ENCODE measurements at regions not wholly inside any gene's neighbourhood (a gene's known extent, or its start where the extent isn't known, plus 50 kb on each side); places are given as distances from the start of the nearest gene placed in this dataset.

DNA sequence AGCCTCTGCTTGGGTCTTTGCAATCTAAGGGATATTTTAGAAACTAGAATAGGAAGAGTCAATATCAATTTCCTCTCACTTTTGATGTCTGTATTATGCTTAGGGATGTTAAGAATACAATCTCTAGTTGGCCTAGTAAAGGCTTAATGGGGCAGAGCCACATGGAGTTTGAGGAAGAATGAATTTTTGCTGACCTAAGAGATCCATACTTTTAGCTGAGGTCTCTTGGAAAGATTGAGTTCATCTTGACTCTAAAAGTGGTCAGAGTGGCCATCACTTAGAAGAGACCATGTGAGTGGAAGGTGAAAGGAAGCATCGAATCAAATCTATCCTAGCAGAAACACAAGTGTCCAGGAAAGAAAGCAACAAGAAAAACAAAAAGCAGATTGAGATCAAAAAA is 92.2 kb upstream of the SLC28A3 start:
- Histone ChIP-seq H3K27me3 (replicated peaks) (no peaks in the 10 kb centered on the region), H3K27ac (no peak overlapping the region)
- no peak for DNase-seq (ENCODE audit: low read depth in 1 of 2, low spot score in 2 of 2)

DNA sequence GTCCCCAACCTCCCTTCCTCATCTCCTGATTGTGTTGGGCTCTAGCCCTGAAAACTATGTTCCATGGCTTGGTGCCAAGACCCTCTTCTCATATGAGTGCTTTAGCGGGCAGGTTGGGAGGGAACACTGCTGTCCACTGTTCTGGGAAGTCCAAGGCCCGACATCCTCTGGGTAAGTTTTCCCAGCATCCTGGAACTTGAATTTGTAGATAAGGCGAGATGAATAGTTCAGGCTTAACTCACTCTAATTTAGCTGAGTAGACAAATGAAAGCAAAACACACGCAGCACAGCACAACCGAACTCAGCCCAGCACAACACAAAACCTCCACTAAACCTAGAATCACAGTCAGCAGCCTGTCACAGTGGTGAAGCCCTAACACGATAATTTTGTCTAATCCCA is 95.3 kb upstream of the SLC28A3 start:
- Histone ChIP-seq H3K9me3 (replicated peaks) (no peaks in the 10 kb centered on the region), H3K27ac (no peak overlapping the region), H3K4me1 (replicated peaks) (no peaks in the 10 kb centered on the region), H3K4me3 (no peak overlapping the region), H3K36me3 (no peaks in the 10 kb centered on the region), H3K27me3 (replicated peaks) (no peaks in the 10 kb centered on the region)
- no peak for DNase-seq (ENCODE audit: low read depth in 1 of 2, low spot score in 2 of 2)

More for the DNA sequence above, 92.2 kb upstream of the SLC28A3 start:
- Histone ChIP-seq H3K4me3 (no peak overlapping the region), H3K36me3 (no peaks in the 10 kb centered on the region), H3K9me3 (replicated peaks) (no peaks in the 10 kb centered on the region), H3K4me1 (replicated peaks) (no peaks in the 10 kb centered on the region)

DNA sequence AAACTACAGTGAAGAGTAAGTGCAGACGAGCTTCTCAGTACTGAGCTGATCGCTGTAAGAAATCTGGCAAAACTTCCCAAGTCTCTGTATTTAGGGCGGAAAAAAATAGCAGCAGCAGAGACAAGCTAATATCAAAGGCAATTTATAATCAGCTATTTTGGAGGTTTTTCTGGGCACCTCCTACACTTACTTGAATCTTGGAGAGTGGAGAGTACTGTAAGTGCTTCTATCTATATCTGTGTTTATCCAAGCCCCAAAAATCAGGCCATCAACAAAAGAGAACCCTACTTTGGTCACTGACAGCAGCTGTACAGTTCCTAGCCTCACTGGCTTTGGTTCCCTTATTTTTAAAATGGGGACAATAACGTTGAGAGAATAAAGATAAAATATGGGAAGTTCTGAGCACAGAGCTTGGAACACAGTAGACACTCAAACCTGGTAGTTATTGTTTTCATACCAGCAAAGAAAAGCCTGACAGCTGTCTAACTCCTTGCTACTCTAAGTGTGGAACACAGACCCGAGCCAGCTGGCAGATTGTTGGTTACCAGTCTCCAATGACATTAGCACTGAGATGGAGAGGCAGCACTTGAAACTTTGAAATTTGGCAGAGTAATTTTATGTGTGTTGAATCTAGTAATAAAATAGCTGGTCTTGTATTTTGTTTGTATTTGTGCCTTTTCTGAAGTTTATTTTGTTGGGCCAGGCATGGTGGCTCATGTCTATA is 96.0 kb upstream of the SLC28A3 start:
- H3K36me3 ChIP-seq, result no peaks in the 10 kb centered on the region
- H3K27me3 ChIP-seq (replicated peaks), result no peaks in the 10 kb centered on the region
- H3K9me3 ChIP-seq (replicated peaks), result no peaks in the 10 kb centered on the region
- no peak for DNase-seq (ENCODE audit: low read depth in 1 of 2, low spot score in 2 of 2)
- H3K4me3 ChIP-seq, result no peak overlapping the region
- no peaks in the 10 kb centered on the region for H3K4me1 ChIP-seq (replicated peaks)
- no peak overlapping the region for H3K27ac ChIP-seq

DNA sequence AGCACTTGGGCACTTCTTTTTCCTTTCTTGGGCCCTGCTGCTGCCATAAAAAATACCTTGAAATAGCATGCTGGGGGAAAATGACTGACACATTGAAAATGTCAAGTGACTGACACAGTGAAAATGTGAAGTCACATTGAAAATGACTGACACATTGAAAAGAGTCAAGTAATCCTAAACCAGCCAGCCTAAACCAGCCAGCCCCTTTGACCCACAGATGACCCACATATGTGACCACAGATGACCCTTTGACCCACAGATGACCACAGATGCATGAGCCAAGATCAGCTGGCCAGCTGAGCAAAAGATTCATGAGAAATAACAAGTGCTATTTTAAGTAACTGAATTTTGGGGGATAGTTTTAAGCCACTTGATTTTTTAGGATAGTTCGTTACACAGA is 97.8 kb upstream of the SLC28A3 start:
- H3K36me3 ChIP-seq, result no peaks in the 10 kb centered on the region
- H3K27me3 ChIP-seq (replicated peaks), result no peaks in the 10 kb centered on the region
- DNase-seq (ENCODE audit: low read depth in 1 of 2, low spot score in 2 of 2), result no peak
- no peak overlapping the region for H3K27ac ChIP-seq
- no peaks in the 10 kb centered on the region for H3K9me3 ChIP-seq (replicated peaks)
- no peak overlapping the region for H3K4me3 ChIP-seq
- H3K4me1 ChIP-seq (replicated peaks), result no peaks in the 10 kb centered on the region

DNA sequence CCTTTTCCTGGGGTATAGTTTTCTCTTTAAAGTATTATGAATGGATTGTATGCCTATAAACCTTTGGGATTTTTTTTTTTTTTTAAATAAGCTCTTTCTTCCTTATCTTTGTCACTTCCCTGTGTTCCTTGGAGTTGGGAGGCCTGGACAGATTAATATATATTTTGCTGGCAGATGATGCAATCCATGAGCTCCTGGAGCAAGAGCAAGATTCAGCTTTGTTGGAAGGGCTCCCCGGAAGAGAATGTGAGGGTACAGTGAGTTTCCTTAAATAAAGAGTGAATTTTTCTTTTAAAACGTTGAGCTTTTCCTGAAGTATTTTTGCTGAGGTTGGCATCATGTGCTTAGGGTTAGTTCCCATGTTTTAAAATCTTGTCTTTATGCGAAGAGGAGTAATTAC is 98.7 kb upstream of the SLC28A3 start:
- DNase-seq (ENCODE audit: low read depth in 1 of 2, low spot score in 2 of 2), result no peak
- no peaks in the 10 kb centered on the region for H3K27me3 ChIP-seq (replicated peaks)

GRCh38 chr9:84442712-84443111 is 102.2 kb upstream of the SLC28A3 start:
- no peaks in the 10 kb centered on the region for H3K9me3 ChIP-seq (replicated peaks)
- DNase-seq (ENCODE audit: low read depth in 1 of 2, low spot score in 2 of 2), result no peak
- no peaks in the 10 kb centered on the region for H3K4me1 ChIP-seq (replicated peaks)
- H3K4me3 ChIP-seq, result no peak overlapping the region
- no peaks in the 10 kb centered on the region for H3K36me3 ChIP-seq
- H3K27me3 ChIP-seq (replicated peaks), result no peaks in the 10 kb centered on the region
- no peak overlapping the region for H3K27ac ChIP-seq

More for the DNA sequence above, 98.7 kb upstream of the SLC28A3 start:
- Histone ChIP-seq H3K36me3 (no peaks in the 10 kb centered on the region), H3K9me3 (replicated peaks) (no peaks in the 10 kb centered on the region), H3K27ac (no peak overlapping the region), H3K4me1 (replicated peaks) (no peaks in the 10 kb centered on the region), H3K4me3 (no peak overlapping the region)

DNA sequence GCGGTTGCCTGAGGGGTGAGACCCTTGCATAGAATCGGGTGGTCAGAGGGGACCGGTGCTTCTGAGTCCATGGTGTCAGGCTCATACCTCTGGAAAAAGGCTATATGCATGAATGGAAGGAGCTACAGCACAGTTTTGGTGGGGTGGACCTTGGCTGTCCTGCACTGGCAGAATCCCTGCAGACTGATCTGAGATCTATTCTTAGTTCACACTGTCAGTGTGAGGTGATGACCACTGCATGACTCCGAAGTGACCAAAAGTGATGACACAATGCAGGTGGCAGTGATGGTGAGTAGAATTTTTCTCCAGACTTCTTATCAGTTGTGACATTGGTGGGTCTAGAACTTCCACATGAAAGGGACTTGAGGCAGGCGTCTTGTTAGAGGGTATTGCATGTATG is 105.2 kb upstream of the SLC28A3 start:
- Histone ChIP-seq H3K27ac (no peak overlapping the region), H3K4me1 (replicated peaks) (no peaks in the 10 kb centered on the region), H3K36me3 (no peaks in the 10 kb centered on the region), H3K9me3 (replicated peaks) (no peaks in the 10 kb centered on the region), H3K4me3 (no peak overlapping the region), H3K27me3 (replicated peaks) (no peaks in the 10 kb centered on the region)
- no peak for DNase-seq (ENCODE audit: low read depth in 1 of 2, low spot score in 2 of 2)

DNA sequence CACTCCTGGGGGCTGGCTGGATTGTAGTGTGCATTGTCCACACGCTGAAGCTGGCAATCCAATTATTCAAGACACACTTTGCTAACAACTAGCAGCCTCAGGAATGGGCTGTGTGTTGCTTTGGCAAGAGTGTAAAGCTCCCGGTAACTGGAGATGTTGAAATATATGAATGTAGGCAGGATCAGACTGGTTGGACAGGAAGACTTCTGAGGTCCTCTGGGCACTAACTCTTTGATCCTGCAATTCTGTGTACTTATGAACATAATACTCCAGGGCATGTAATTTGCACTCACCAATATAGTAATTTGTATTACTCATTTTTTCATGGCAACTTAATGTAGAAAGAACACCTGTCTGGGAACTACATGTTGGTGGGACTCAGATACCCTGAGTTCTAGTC is 106.7 kb upstream of the SLC28A3 start:
- H3K9me3 ChIP-seq (replicated peaks), result no peaks in the 10 kb centered on the region
- no peak for DNase-seq (ENCODE audit: low read depth in 1 of 2, low spot score in 2 of 2)
- no peaks in the 10 kb centered on the region for H3K27me3 ChIP-seq (replicated peaks)
- no peak overlapping the region for H3K4me3 ChIP-seq
- H3K27ac ChIP-seq, result no peak overlapping the region
- H3K36me3 ChIP-seq, result no peaks in the 10 kb centered on the region
- no peaks in the 10 kb centered on the region for H3K4me1 ChIP-seq (replicated peaks)

DNA sequence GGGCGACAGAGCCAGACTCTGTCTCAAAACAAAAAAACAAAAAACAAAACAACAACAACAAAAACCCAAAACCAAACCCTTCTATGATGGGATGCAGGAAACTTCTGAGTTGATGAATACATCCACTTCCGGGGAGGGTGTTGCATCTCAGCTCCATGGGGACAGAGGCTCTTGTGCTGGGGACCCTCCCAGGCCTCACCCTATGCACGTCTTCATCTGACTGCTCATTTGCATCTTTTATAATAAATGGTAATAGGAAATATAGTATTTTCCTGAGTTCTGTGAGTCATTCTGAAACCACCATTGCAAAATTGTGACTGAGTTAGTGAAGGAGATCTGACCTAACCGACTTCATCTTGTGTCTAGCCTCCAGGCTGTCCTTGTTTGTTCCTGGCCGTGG is 109.5 kb upstream of the SLC28A3 start:
- H3K36me3 ChIP-seq, result no peaks in the 10 kb centered on the region
- H3K4me1 ChIP-seq (replicated peaks), result no peaks in the 10 kb centered on the region
- no peaks in the 10 kb centered on the region for H3K9me3 ChIP-seq (replicated peaks)
- DNase-seq (ENCODE audit: low read depth in 1 of 2, low spot score in 2 of 2), result no peak
- H3K27ac ChIP-seq, result no peak overlapping the region
- H3K4me3 ChIP-seq, result no peak overlapping the region
- H3K27me3 ChIP-seq (replicated peaks), result no peaks in the 10 kb centered on the region

DNA sequence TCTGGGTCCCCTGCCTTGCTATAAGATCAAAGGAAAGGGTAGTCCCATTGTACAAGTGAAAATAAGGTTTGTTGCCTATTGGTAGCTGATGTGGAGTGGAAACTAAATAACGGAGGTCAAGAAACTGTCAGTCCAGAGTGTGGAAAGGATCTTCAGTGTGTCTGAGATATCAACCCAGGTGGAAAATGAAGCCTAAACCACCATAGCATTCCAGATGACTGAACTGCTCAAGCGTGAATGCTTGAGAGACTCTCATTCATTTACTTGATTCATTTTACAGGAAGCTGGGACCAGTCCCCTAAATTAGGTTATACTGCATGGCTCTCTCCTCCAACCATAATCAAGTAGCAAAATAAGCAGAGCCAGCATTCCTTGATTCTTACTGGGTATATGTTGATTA is 116.0 kb upstream of the SLC28A3 start:
- H3K4me1 ChIP-seq (replicated peaks), result no peaks in the 10 kb centered on the region
- H3K4me3 ChIP-seq, result no peak overlapping the region
- DNase-seq (ENCODE audit: low read depth in 1 of 2, low spot score in 2 of 2), result no peak
- H3K36me3 ChIP-seq, result no peaks in the 10 kb centered on the region
- H3K27me3 ChIP-seq (replicated peaks), result no peaks in the 10 kb centered on the region
- H3K9me3 ChIP-seq (replicated peaks), result no peaks in the 10 kb centered on the region
- H3K27ac ChIP-seq, result no peak overlapping the region

DNA sequence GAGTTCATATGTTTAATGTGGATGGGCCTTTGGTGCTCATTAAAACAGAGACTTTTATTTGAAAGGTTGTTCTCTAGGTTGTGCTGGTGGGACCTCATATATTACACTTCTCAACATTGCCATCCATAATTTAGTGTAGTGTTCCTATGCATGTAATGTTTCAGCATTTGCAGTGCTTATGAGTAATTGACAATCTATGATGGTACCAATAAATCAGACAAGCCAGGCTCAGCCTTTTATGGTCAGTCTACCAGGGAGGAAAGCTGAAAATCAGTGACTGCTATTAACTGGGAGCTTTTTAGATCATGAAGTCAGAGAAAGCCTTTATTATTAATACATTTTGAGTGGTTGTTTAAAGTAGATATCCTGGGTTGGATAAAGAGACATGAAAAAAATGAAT is 120.1 kb upstream of the SLC28A3 start:
- no peaks in the 10 kb centered on the region for H3K36me3 ChIP-seq
- H3K4me3 ChIP-seq, result no peak overlapping the region
- no peak for DNase-seq (ENCODE audit: low read depth in 1 of 2, low spot score in 2 of 2)
- no peaks in the 10 kb centered on the region for H3K9me3 ChIP-seq (replicated peaks)
- H3K27me3 ChIP-seq (replicated peaks), result no peaks in the 10 kb centered on the region
- no peak overlapping the region for H3K27ac ChIP-seq
- H3K4me1 ChIP-seq (replicated peaks), result no peaks in the 10 kb centered on the region

- Histone ChIP-seq H3K36me3 (no peaks in the 10 kb centered on the region), H3K4me1 (replicated peaks) (no peaks in the 10 kb centered on the region), H3K27me3 (replicated peaks) (no peaks in the 10 kb centered on the region), H3K4me3 (no peak overlapping the region), H3K27ac (no peak overlapping the region), H3K9me3 (replicated peaks) (no peaks in the 10 kb centered on the region)
- no peak for DNase-seq (ENCODE audit: low read depth in 1 of 2, low spot score in 2 of 2)
Measured at GRCh38 chr9:84463272-84463671, 122.7 kb upstream of the SLC28A3 start.

DNA sequence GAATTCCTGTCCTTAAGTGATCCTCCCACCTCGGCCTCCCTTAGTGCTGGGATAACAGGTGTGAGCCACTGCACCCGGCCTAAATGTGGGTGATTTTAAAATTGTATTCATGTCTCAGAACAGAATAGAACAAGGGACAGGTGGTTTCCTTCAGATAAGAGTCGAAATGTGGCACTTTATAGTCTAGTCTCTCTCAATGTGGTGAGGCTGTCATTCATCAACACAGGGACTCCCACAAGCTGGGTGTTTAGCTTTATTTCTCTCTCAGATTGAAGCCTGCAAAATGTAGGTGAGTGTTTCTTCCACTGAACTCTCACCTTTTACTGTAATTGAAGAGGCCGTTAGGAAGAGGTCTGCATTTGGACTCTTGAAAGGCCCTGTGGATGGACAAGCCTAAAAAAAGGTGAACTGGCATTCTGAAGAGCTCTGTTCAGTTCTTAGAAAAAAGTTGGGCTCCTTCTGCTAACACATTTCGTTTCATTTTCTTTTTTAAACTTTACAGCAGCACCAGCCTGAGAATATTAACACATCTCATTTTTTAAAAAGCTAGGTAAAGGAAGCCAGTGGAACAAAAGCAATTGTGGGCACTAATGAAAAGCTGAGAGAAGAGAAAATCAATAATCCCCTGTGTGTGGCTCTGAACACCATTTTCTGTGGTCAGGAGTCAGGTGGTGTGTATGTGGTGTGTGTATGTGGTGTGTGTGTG is 126.2 kb upstream of the SLC28A3 start:
- H3K36me3 ChIP-seq, result no peaks in the 10 kb centered on the region
- H3K27me3 ChIP-seq (replicated peaks), result no peaks in the 10 kb centered on the region
- no peak overlapping the region for H3K27ac ChIP-seq
- no peak overlapping the region for H3K4me3 ChIP-seq
- no peaks in the 10 kb centered on the region for H3K9me3 ChIP-seq (replicated peaks)
- DNase-seq (ENCODE audit: low read depth in 1 of 2, low spot score in 2 of 2), result no peak
- H3K4me1 ChIP-seq (replicated peaks), result no peaks in the 10 kb centered on the region

DNA sequence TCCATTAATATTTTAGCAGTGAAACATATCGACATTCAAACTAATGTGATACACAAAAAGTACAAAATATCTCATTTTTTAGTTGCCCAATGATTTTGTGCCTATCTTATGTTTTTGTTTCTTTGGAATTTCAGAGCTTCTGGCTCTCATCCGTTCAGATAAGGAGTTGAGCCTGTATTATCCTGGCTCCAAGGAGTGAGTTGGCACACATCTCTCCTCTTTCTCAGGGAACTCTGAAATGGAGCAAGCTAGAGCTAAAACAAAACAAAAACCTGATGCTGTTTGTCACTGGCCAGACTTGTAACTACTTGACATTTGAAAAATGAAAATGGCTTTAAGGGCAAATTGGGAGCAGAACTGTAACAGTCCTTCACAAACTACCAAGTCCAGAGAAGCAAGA is 131.3 kb upstream of the SLC28A3 start:
- no peaks in the 10 kb centered on the region for H3K4me1 ChIP-seq (replicated peaks)
- no peaks in the 10 kb centered on the region for H3K9me3 ChIP-seq (replicated peaks)
- no peaks in the 10 kb centered on the region for H3K27me3 ChIP-seq (replicated peaks)
- H3K27ac ChIP-seq, result no peak overlapping the region
- no peak overlapping the region for H3K4me3 ChIP-seq
- H3K36me3 ChIP-seq, result no peaks in the 10 kb centered on the region
- DNase-seq (ENCODE audit: low read depth in 1 of 2, low spot score in 2 of 2), result no peak

GRCh38 chr9:84478996-84479395 is 138.4 kb upstream of the SLC28A3 start:
- no peaks in the 10 kb centered on the region for H3K36me3 ChIP-seq
- H3K9me3 ChIP-seq (replicated peaks), result no peaks in the 10 kb centered on the region
- H3K4me1 ChIP-seq (replicated peaks), result no peaks in the 10 kb centered on the region
- DNase-seq (ENCODE audit: low read depth in 1 of 2, low spot score in 2 of 2), result no peak
- H3K27me3 ChIP-seq (replicated peaks), result no peaks in the 10 kb centered on the region
- no peak overlapping the region for H3K4me3 ChIP-seq
- H3K27ac ChIP-seq, result no peak overlapping the region

Measured in SJSA1 (cell line).